C4-2B (cell line): ENCODE measurements at regions not wholly inside any gene's neighbourhood (a gene's known extent, or its start where the extent isn't known, plus 50 kb on each side); places are given as distances from the start of the nearest gene placed in this dataset.
"Not testable (repeated sequence)": the region's sequence is repeated elsewhere in the genome, so short reads cannot be mapped to it uniquely, and the experiment has no call there.

Source experiments
- H3K27ac ChIP-seq: fragments of 450-650 bp; 2 replicates; pipeline ENCODE4 v1.5.1; 2017
- CTCF ChIP-seq: fragments of 450-650 bp; conservative IDR thresholded peaks from 2 replicates; pipeline ENCODE4 v1.5.1; 2017; ENCODE audit warnings: mild to moderate bottlenecking
- ZFX ChIP-seq: fragments of 450-650 bp; IDR thresholded peaks from 2 replicates; pipeline ENCODE4 v1.6.1; 2017

- H3K27ac ChIP-seq: no peak overlapping the region
- TF ChIP-seq CTCF (no peak), ZFX (no peak)
Measured at GRCh38 chr19:28437390-28438346, 775.3 kb downstream of the UQCRFS1 start.

GRCh38 chr19:28436320-28436719 is 776.6 kb downstream of the UQCRFS1 start:
- TF ChIP-seq CTCF: no peak
- no peak for TF ChIP-seq ZFX
- H3K27ac ChIP-seq: no peak overlapping the region

GRCh38 chr19:28435551-28436271 is 777.2 kb downstream of the UQCRFS1 start:
- TF ChIP-seq ZFX: no peak
- no peak for TF ChIP-seq CTCF

GRCh38 chr19:28434794-28435193 is 778.2 kb downstream of the UQCRFS1 start:
- not testable (repeated sequence) for H3K27ac ChIP-seq

More at GRCh38 chr19:28435551-28436271, 777.2 kb downstream of the UQCRFS1 start:
- H3K27ac ChIP-seq: no peak overlapping the region

GRCh38 chr19:28434365-28434764 is 778.6 kb downstream of the UQCRFS1 start:
- H3K27ac ChIP-seq: not testable (repeated sequence)

GRCh38 chr19:28433166-28433565 is 779.8 kb downstream of the UQCRFS1 start:
- not testable (repeated sequence) for H3K27ac ChIP-seq

GRCh38 chr19:28430214-28430613 is 782.7 kb downstream of the UQCRFS1 start:
- no peak for TF ChIP-seq ZFX
- TF ChIP-seq CTCF: no peak
- H3K27ac ChIP-seq: no peak overlapping the region

GRCh38 chr19:28429356-28429755 is 783.6 kb downstream of the UQCRFS1 start:
- no peak overlapping the region for H3K27ac ChIP-seq
- no peak for TF ChIP-seq CTCF
- no peak for TF ChIP-seq ZFX
